B cell (primary cell): ENCODE measurements at regions not wholly inside any gene's neighbourhood (a gene's known extent, or its start where the extent isn't known, plus 50 kb on each side); places are given as distances from the start of the nearest gene placed in this dataset.

Experiments
- ATAC-seq: fragments of 200-7000 bp; cut with Tn5 transposase; one replicate; pipeline ENCODE4 v1.10.0; 2021; ENCODE audit warnings: low read depth, mild to moderate bottlenecking, moderate number of reproducible peaks, moderate library complexity
- CTCF ChIA-PET: fragments of 350-600 bp; sonication (Branson Sonifier 250); formaldehyde crosslinking; loops from one replicate; lab custom pipeline; 2021; ENCODE audit warnings: antibody characterized with exemption, inconsistent platforms; lab: Charles Lee
- POLR2A ChIA-PET: fragments of 350-600 bp; sonication (Branson Sonifier 250); formaldehyde crosslinking; loops from one replicate; lab custom pipeline; 2021; ENCODE audit warnings: antibody characterized with exemption; lab: Charles Lee
- DNase-seq: peaks from one replicate; pipeline ENCODE4 v3.0.0; 2013
- H2AFZ ChIP-seq: 2 replicates; pipeline ENCODE4 v1.6.1; 2012; ENCODE audit warnings: mild to moderate bottlenecking, low read depth, low read length; ENCODE audit not compliant: insufficient read depth, poor library complexity, severe bottlenecking
- H3K27ac ChIP-seq, 2 donors: 1 replicate in 1 of 2; 2 replicates in 1 of 2; pipeline ENCODE4 v1.5.1; 2012 to 2013; ENCODE audit warnings: low read length in 2 of 2, mild to moderate bottlenecking in 2 of 2, moderate library complexity in 1 of 2
- H3K27me3 ChIP-seq, 4 experiments: fragments of 200-600 bp in 1 of 4; sonication (generic) in 1 of 4; replicated peaks in 1 of 4; 1 replicate in 2 of 4; 2 replicates in 2 of 4; pipeline versions ENCODE4 v1.6.1 to v1.7.0; 2013 to 2016; ENCODE audit warnings: low read length in 3 of 4, mild to moderate bottlenecking in 2 of 4, mixed read lengths in 1 of 4, moderate library complexity in 1 of 4; ENCODE audit not compliant: insufficient read depth in 4 of 4, control insufficient read depth in 3 of 4; ENCODE audit errors: control extremely low read depth in 1 of 4
- H3K36me3 ChIP-seq, 2 experiments: replicated peaks in 1 of 2; 1 replicate in 1 of 2; 2 replicates in 1 of 2; pipeline versions ENCODE4 v1.6.1 to v1.7.1; 2013; ENCODE audit warnings: low read length in 1 of 2; ENCODE audit not compliant: insufficient read depth in 2 of 2, control insufficient read depth in 1 of 2; ENCODE audit errors: control extremely low read depth in 1 of 2, extremely low read depth in 1 of 2
- H3K4me1 ChIP-seq, 2 donors: fragments of 200-600 bp in 1 of 2; sonication (generic) in 1 of 2; 1 replicate in 1 of 2; 2 replicates in 1 of 2; pipeline versions ENCODE4 v1.5.1 to v1.6.1; 2013 to 2017; ENCODE audit warnings: low read length in 2 of 2; ENCODE audit not compliant: control insufficient read depth in 2 of 2, insufficient read depth in 2 of 2
- H3K4me2 ChIP-seq: replicated peaks from 2 replicates; pipeline ENCODE3; 2012; ENCODE audit warnings: mild to moderate bottlenecking, low read depth, low read length; ENCODE audit not compliant: poor library complexity, severe bottlenecking
- H3K4me3 ChIP-seq, 5 experiments: fragments of 200-600 bp in 1 of 5; sonication (generic) in 1 of 5; 1 replicate in 3 of 5; 2 replicates in 2 of 5; pipeline versions ENCODE4 v1.5.1 to v1.7.0; 2011 to 2016; ENCODE audit warnings: low read length in 4 of 5, mild to moderate bottlenecking in 4 of 5, low read depth in 2 of 5, control low read depth in 1 of 5, moderate library complexity in 1 of 5; ENCODE audit not compliant: insufficient read depth in 1 of 5; ENCODE audit errors: control extremely low read depth in 1 of 5, extremely low read depth in 1 of 5
- H3K79me2 ChIP-seq: fragments of 200-600 bp; sonication (generic); one replicate; pipeline ENCODE4 v1.6.0; 2016; ENCODE audit warnings: low read length; ENCODE audit not compliant: control insufficient read depth, insufficient read depth
- H3K9ac ChIP-seq: fragments of 200-600 bp; sonication (generic); 2 replicates; pipeline ENCODE4 v1.6.1; 2017; ENCODE audit warnings: mild to moderate bottlenecking, low read length, moderate library complexity
- H3K9me3 ChIP-seq, 3 donors: one replicate each; pipeline versions ENCODE4 v1.6.1 to v1.7.1; 2013; ENCODE audit warnings: low read length in 2 of 3; ENCODE audit not compliant: control insufficient read depth in 2 of 3, insufficient read depth in 1 of 3; ENCODE audit errors: control extremely low read depth in 1 of 3
- H4K20me1 ChIP-seq: 2 replicates; pipeline ENCODE4 v1.6.0; 2012; ENCODE audit warnings: mild to moderate bottlenecking, low read length; ENCODE audit not compliant: insufficient read depth, control insufficient read depth, poor library complexity, severe bottlenecking
- H3K27ac Mint-ChIP-seq: one replicate; pipeline ENCODE4 v1.8.0; 2021; ENCODE audit warnings: mixed read lengths
- H3K27me3 Mint-ChIP-seq: one replicate; pipeline ENCODE4 v1.8.0; 2021; ENCODE audit warnings: mixed read lengths
- H3K4me1 Mint-ChIP-seq: one replicate; pipeline ENCODE4 v1.8.0; 2021; ENCODE audit warnings: mixed read lengths
- H3K4me3 Mint-ChIP-seq: one replicate; pipeline ENCODE4 v1.8.0; 2021; ENCODE audit warnings: mixed read lengths
- H3K9me3 Mint-ChIP-seq: one replicate; pipeline ENCODE4 v1.8.0; 2022; ENCODE audit warnings: mixed read lengths; ENCODE audit not compliant: insufficient read depth
- CTCF ChIP-seq: fragments of 200-600 bp; IDR thresholded peaks from one replicate; pipeline ENCODE4 v1.8.0; 2022; ENCODE audit warnings: antibody characterized with exemption, mild to moderate bottlenecking
- EZH2 ChIP-seq: IDR thresholded peaks from 2 replicates; pipeline ENCODE4 v1.6.1; 2012; ENCODE audit warnings: borderline replicate concordance, low read depth, mild to moderate bottlenecking, moderate library complexity, low read length; ENCODE audit not compliant: insufficient read depth, poor library complexity, severe bottlenecking
- WGBS: methylation state at CpG from one replicate; pipeline ENCODE4 v1.1.5; 2013; ENCODE audit warnings: missing lambda C conversion rate; ENCODE audit not compliant: insufficient coverage; 5-methylcytosine and 5-hydroxymethylcytosine counted together
- intact Hi-C: fragments of 100-400 bp; cut with micrococcal nuclease; formaldehyde crosslinking; loops from one replicate; pipeline ENCODE4 v1.10.0; 2022

GRCh38 chr3:18505056-18505455 lies 79.9 kb upstream of the SATB1 start:
- Mint-ChIP-seq H3K4me3 (no peak overlapping the region), H3K27ac (no peak overlapping the region), H3K27me3 (no peaks in the 10 kb centered on the region), H3K9me3 (no peaks in the 10 kb centered on the region), H3K4me1 (peaks cover 26% of the 10 kb centered on the region)
- intact Hi-C loops = no loop called here
- no peak overlapping the region for H3K4me3 ChIP-seq
- H3K27ac ChIP-seq = no peak overlapping the region
- no peak overlapping the region for H3K9ac ChIP-seq
- no peaks in the 10 kb centered on the region for H4K20me1 ChIP-seq
- H3K36me3 ChIP-seq = peaks cover 0 to 2% of the 10 kb centered on the region in 2 experiments
- CTCF ChIA-PET = no interaction called here
- TF ChIP-seq CTCF (no peak), EZH2 (no peak)
- H3K79me2 ChIP-seq = no peaks in the 10 kb centered on the region
- peaks cover 9 to 28% of the 10 kb centered on the region in 2 donors for H3K4me1 ChIP-seq
- ATAC-seq (no peak), DNase-seq (no peak)
- H3K27me3 ChIP-seq = no peaks in the 10 kb centered on the region
- POLR2A ChIA-PET = no interaction called here
- no peak overlapping the region for H3K4me2 ChIP-seq
- H2AFZ ChIP-seq = no peak overlapping the region
- H3K9me3 ChIP-seq = peaks cover 0 to 2% (median 0%) of the 10 kb centered on the region in 3 donors

GRCh38 chr3:18501679-18502343 lies 76.7 kb upstream of the SATB1 start:
- no peak for ATAC-seq
- no CpG with 5 or more reads among the region's 1 CpG for WGBS
- POLR2A ChIA-PET = no interaction called here

More at GRCh38 chr3:18501679-18502343, 76.7 kb upstream of the SATB1 start:
- Histone ChIP-seq H3K36me3 (peaks cover 0 to 2% of the 10 kb centered on the region in 2 experiments), H3K4me3 (no peak overlapping the region), H3K27ac (no peak overlapping the region), H3K27me3 (no peaks in the 10 kb centered on the region), H4K20me1 (no peaks in the 10 kb centered on the region), H3K9ac (no peak overlapping the region), H3K9me3 (peaks cover 0 to 2% (median 0%) of the 10 kb centered on the region in 3 donors), H3K4me1 (peaks cover 19 to 41% of the 10 kb centered on the region in 2 donors), H2AFZ (no peak overlapping the region), H3K4me2 (no peak overlapping the region), H3K79me2 (no peaks in the 10 kb centered on the region)
- Mint-ChIP-seq H3K27ac (no peak overlapping the region), H3K4me1 (peaks cover 45% of the 10 kb centered on the region), H3K27me3 (no peaks in the 10 kb centered on the region), H3K4me3 (no peak overlapping the region), H3K9me3 (no peaks in the 10 kb centered on the region)
- no peak for DNase-seq
- CTCF ChIA-PET = interaction anchor here (1.2 to 1.4 kb wide), 2 partner anchors 10 to 41 kb away, joined by 3 read pairs; no protein-coding TSS in a partner anchor
- intact Hi-C loops = no loop called here
- no peak for TF ChIP-seq EZH2
